Mucosa of gallbladder (tissue), 1 donor: ENCODE measurements at regions not wholly inside any gene's neighbourhood (a gene's known extent, or its start where the extent isn't known, plus 50 kb on each side); places are given as distances from the start of the nearest gene placed in this dataset.

Experiments
- DNase-seq: peaks from one replicate; pipeline ENCODE4 v3.0.0-alpha.2; 2020; ENCODE audit warnings: low spot score
- donor health status: DM: no; HTN: no; CAD: no.

- DNase-seq: no peak
Measured at GRCh38 chr18:5596585-5596984, 52.8 kb upstream of the EPB41L3 start.
